K562 (cell line): ENCODE measurements at regions not wholly inside any gene's neighbourhood (a gene's known extent, or its start where the extent isn't known, plus 50 kb on each side); places are given as distances from the start of the nearest gene placed in this dataset.

Experiments used
- ARID2 ChIP-seq: fragments of 450-650 bp; IDR thresholded peaks from 2 replicates; pipeline ENCODE4 v1.6.1; 2017; ENCODE audit warnings: antibody characterized with exemption, mild to moderate bottlenecking
- BCL6 ChIP-seq: fragments of 250-450 bp; sonication (Bioruptor Pico); IDR thresholded peaks from 2 replicates; pipeline ENCODE4 v1.4.0; 2020
- CHD1 ChIP-seq: fragments of 200-600 bp; sonication (generic); IDR thresholded peaks from one replicate; pipeline ENCODE4 v1.6.1; 2012; ENCODE audit warnings: mild to moderate bottlenecking, moderate library complexity, low read length, inconsistent platforms
- HBP1 ChIP-seq: fragments of 450-650 bp; formaldehyde crosslinking; IDR thresholded peaks from 2 replicates; pipeline ENCODE4 v1.4.0; 2022; ENCODE audit warnings: missing genetic modification characterization
- MLX ChIP-seq, 2 experiments: fragments of 450-650 bp in 1 of 2; sonication (generic) in 1 of 2; formaldehyde crosslinking; conservative IDR thresholded peaks; 2 replicates each; pipeline versions ENCODE4 v1.4.0 to v1.8.1; 2020 to 2022; ENCODE audit warnings: mild to moderate bottlenecking in 1 of 2, missing genetic modification reagents in 1 of 2
- NCOA4 ChIP-seq: fragments of 450-650 bp; IDR thresholded peaks from 2 replicates; pipeline ENCODE4 v1.6.1; 2018; ENCODE audit warnings: mild to moderate bottlenecking; ENCODE audit not compliant: partially characterized antibody
- NR4A1 ChIP-seq, 2 experiments: fragments of 250-450 bp in 1 of 2; fragments of 450-650 bp in 1 of 2; sonication (Bioruptor Pico) in 1 of 2; IDR thresholded peaks; 2 replicates each; pipeline versions ENCODE4 v1.4.0 to v1.6.1; 2016 to 2020; ENCODE audit warnings: mild to moderate bottlenecking in 2 of 2, missing compliant biosample characterization in 1 of 2, missing genetic modification characterization in 1 of 2, moderate library complexity in 1 of 2
- USF2 ChIP-seq: sonication (generic); formaldehyde crosslinking; IDR thresholded peaks from 2 replicates; pipeline ENCODE4 v1.5.0; 2020; ENCODE audit warnings: missing genetic modification reagents
- ZBTB49 ChIP-seq: sonication (generic); formaldehyde crosslinking; IDR thresholded peaks from 2 replicates; pipeline ENCODE4 v1.8.0; 2022; ENCODE audit warnings: missing genetic modification reagents, mild to moderate bottlenecking, borderline replicate concordance
- ZNF280A ChIP-seq: fragments of 450-650 bp; IDR thresholded peaks from 2 replicates; pipeline ENCODE4 v1.6.1; 2018; ENCODE audit warnings: mild to moderate bottlenecking, low read depth; ENCODE audit not compliant: partially characterized antibody
- ZNF764 ChIP-seq: fragments of 250-450 bp; sonication (Bioruptor Pico); IDR thresholded peaks from 2 replicates; pipeline ENCODE4 v1.4.0; 2020; ENCODE audit warnings: low read depth, mild to moderate bottlenecking, moderate library complexity
- ZNF780A ChIP-seq: fragments of 250-450 bp; sonication (Bioruptor Pico); IDR thresholded peaks from 2 replicates; pipeline ENCODE4 v1.5.0; 2021; ENCODE audit warnings: mild to moderate bottlenecking
- TF ChIP-seq, protein P1 (sequence below): fragments of 250-450 bp; sonication (Bioruptor Pico); IDR thresholded peaks from 2 replicates; pipeline ENCODE4 v1.5.0; 2021
- TF ChIP-seq, protein P2 (sequence below): fragments of 450-650 bp; formaldehyde crosslinking; IDR thresholded peaks from 2 replicates; pipeline ENCODE4 v1.4.0; 2022; ENCODE audit warnings: mild to moderate bottlenecking, moderate library complexity
- TF ChIP-seq, protein P3 (sequence below): sonication (generic); formaldehyde crosslinking; IDR thresholded peaks from 2 replicates; pipeline ENCODE4 v1.8.0; 2023; ENCODE audit warnings: mild to moderate bottlenecking, missing genetic modification reagents

DNA sequence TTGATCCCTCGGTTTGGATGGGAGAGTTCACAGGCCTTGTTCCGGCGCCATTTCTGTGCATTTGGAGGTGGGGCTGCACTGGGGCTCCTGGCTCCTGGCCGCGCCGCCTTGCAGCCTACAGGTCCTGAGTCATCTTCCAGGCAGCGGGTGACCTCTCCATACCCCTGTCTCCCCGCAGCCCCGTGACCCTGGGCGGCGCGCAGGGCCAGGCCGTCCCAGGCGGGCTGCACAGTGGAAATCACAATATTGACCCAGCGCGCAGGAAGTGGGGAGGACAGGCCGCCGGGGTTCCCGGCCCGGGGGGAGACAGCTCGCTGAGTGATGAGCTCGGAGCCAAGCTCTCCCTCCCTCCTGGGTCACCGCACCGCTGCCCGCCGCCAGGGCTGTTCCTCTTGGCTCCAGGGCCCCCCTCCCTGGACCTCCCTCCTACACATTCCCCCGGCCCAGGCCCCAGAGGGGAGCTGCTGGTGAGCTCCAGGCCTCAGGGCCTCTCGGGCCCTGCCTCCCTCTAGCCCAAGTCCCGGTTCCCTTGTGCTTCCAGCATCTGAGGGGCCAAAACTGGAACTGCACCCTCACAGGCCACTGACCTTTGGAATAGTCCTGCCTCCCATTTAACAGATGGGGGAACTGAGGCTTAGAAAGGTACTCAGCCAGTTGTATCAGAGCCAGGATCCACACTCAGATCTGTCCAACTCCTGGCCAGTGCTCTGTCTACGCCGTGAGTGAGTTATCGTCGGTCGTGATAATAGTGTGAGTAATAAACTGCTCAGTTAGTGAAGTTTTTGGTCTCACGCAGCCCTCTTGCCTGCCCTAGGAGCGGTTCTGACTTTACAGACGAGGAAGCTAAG, 142.9 kb upstream of the WNT4 start (continued):
- TF ChIP-seq ZNF780A (CRISPR knock-in tag) (no peak), MLX (CRISPR knock-in tag; conservative IDR thresholded peaks at IDR 0.05) (no peak), NCOA4 (no peak), HBP1 (CRISPR knock-in tag) (no peak), CHD1 (no peak), ZNF764 (CRISPR knock-in tag) (no peak), USF2 (CRISPR knock-in tag) (peak; percentile 41; the same call in 1 of the 2 replicates), ARID2 (no peak), BCL6 (CRISPR knock-in tag) (no peak), ZBTB49 (CRISPR knock-in tag) (no peak), NR4A1 (CRISPR knock-in tag; IDR thresholded peaks at IDR 0.05) (no peak), NR4A1 (tag; IDR thresholded peaks at IDR 0.05) (no peak; the same call in 1 of the 2 replicates), ZNF280A (no peak)
- TF ChIP-seq, protein P1, sequence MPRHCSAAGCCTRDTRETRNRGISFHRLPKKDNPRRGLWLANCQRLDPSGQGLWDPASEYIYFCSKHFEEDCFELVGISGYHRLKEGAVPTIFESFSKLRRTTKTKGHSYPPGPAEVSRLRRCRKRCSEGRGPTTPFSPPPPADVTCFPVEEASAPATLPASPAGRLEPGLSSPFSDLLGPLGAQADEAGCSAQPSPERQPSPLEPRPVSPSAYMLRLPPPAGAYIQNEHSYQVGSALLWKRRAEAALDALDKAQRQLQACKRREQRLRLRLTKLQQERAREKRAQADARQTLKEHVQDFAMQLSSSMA (CRISPR knock-in tag) = peak; percentile 36; the same call in 1 of the 2 replicates
- TF ChIP-seq, protein P2, sequence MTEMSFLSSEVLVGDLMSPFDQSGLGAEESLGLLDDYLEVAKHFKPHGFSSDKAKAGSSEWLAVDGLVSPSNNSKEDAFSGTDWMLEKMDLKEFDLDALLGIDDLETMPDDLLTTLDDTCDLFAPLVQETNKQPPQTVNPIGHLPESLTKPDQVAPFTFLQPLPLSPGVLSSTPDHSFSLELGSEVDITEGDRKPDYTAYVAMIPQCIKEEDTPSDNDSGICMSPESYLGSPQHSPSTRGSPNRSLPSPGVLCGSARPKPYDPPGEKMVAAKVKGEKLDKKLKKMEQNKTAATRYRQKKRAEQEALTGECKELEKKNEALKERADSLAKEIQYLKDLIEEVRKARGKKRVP (CRISPR knock-in tag) = no peak
- TF ChIP-seq, protein P3, sequence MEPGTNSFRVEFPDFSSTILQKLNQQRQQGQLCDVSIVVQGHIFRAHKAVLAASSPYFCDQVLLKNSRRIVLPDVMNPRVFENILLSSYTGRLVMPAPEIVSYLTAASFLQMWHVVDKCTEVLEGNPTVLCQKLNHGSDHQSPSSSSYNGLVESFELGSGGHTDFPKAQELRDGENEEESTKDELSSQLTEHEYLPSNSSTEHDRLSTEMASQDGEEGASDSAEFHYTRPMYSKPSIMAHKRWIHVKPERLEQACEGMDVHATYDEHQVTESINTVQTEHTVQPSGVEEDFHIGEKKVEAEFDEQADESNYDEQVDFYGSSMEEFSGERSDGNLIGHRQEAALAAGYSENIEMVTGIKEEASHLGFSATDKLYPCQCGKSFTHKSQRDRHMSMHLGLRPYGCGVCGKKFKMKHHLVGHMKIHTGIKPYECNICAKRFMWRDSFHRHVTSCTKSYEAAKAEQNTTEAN (CRISPR knock-in tag) = no peak
